ENCODE measurements at regions not wholly inside any gene's neighbourhood (a gene's known extent, or its start where the extent isn't known, plus 50 kb on each side); places are given as distances from the start of the nearest gene placed in this dataset.
"Not testable (repeated sequence)": the region's sequence is repeated elsewhere in the genome, so short reads cannot be mapped to it uniquely, and the experiment has no call there.

- TF ChIP-seq CTCF (IDR thresholded peaks at IDR 0.05) (no peak), ZFX (IDR thresholded peaks at IDR 0.05; ENCODE audit: borderline replicate concordance) (no peak)
Measured at GRCh38 chr4:124454772-124455270, 257.7 kb downstream of the ANKRD50 start.

GRCh38 chr4:124455671-124456070 lies 256.9 kb downstream of the ANKRD50 start:
- TF ChIP-seq CTCF (IDR thresholded peaks at IDR 0.05) (no peak), ZFX (IDR thresholded peaks at IDR 0.05; ENCODE audit: borderline replicate concordance) (no peak)

More at GRCh38 chr4:124454772-124455270, 257.7 kb downstream of the ANKRD50 start:
- H3K27ac ChIP-seq = no peak overlapping the region

GRCh38 chr4:124459196-124459940 lies 253.2 kb downstream of the ANKRD50 start:
- TF ChIP-seq CTCF (IDR thresholded peaks at IDR 0.05) (no peak), ZFX (IDR thresholded peaks at IDR 0.05; ENCODE audit: borderline replicate concordance) (no peak)
- no peak overlapping the region for H3K27ac ChIP-seq

More at GRCh38 chr4:124455671-124456070, 256.9 kb downstream of the ANKRD50 start:
- no peak overlapping the region for H3K27ac ChIP-seq

- TF ChIP-seq ZFX (IDR thresholded peaks at IDR 0.05; ENCODE audit: borderline replicate concordance) (no peak), CTCF (IDR thresholded peaks at IDR 0.05) (no peak)
- H3K27ac ChIP-seq = no peak overlapping the region
Measured at GRCh38 chr4:124459941-124460310, 252.6 kb downstream of the ANKRD50 start.

GRCh38 chr4:124461592-124461991 lies 250.9 kb downstream of the ANKRD50 start:
- not testable (repeated sequence) for H3K27ac ChIP-seq

GRCh38 chr4:124462954-124463828 lies 249.3 kb downstream of the ANKRD50 start:
- no peak for TF ChIP-seq ZFX (IDR thresholded peaks at IDR 0.05; ENCODE audit: borderline replicate concordance)
- TF ChIP-seq CTCF (IDR thresholded peaks at IDR 0.05) = no peak
- H3K27ac ChIP-seq = no peak overlapping the region

GRCh38 chr4:124464836-124465235 lies 247.7 kb downstream of the ANKRD50 start:
- no peak overlapping the region for H3K27ac ChIP-seq
- TF ChIP-seq CTCF (IDR thresholded peaks at IDR 0.05) = no peak
- no peak for TF ChIP-seq ZFX (IDR thresholded peaks at IDR 0.05; ENCODE audit: borderline replicate concordance)

Measured in 22Rv1 (cell line).